HCT116 (cell line): ENCODE measurements at regions not wholly inside any gene's neighbourhood (a gene's known extent, or its start where the extent isn't known, plus 50 kb on each side); places are given as distances from the start of the nearest gene placed in this dataset.

Experiments
- ATAC-seq: fragments of 200-7000 bp; cut with Tn5 transposase; 2 replicates; pipeline ENCODE4 v1.9.1; 2020; ENCODE audit warnings: mild to moderate bottlenecking, moderate library complexity
- BruUV-seq: library from RNA; stranded (reverse); fragments of 400-500 nt; replicated peaks from 2 replicates; lab custom pipeline; 2021; lab: Mats Ljungman, UMichigan
- CTCF ChIA-PET: fragments of 300-600 bp; sonication (Branson Sonifier 250); formaldehyde crosslinking; loops from one replicate; lab custom pipeline; 2021; ENCODE audit warnings: antibody characterized with exemption; lab: Charles Lee
- POLR2A ChIA-PET: fragments of 300-600, 350-600 bp; sonication (Branson Sonifier 250); formaldehyde crosslinking; loops from one replicate; lab custom pipeline; 2021; ENCODE audit warnings: antibody characterized with exemption; lab: Charles Lee
- RAD21 ChIA-PET, 2 experiments: fragments of 300-600 bp; sonication (Branson Sonifier 250); formaldehyde crosslinking; loops; one replicate each; lab custom pipeline; 2023; ENCODE audit warnings: low total read pairs in 2 of 2; ENCODE audit not compliant: uncharacterized antibody in 2 of 2, unreplicated experiment in 2 of 2, low non-redundant PET in 1 of 2; lab: Charles Lee
- DNase-seq: peaks from one replicate; pipeline ENCODE4 v3.0.0-alpha.2; 2010; ENCODE audit warnings: low read depth, low spot score
- H2AFZ ChIP-seq: fragments of 200-600 bp; shearing (Covaris generic), sonication (generic); 2 replicates; pipeline ENCODE4 v1.6.1; 2017; ENCODE audit warnings: low read depth, mixed run types, mixed read lengths, antibody characterized with exemption, low read length; ENCODE audit not compliant: poor library complexity, severe bottlenecking
- H3K27ac ChIP-seq: 2 replicates; pipeline ENCODE4 v1.5.1; 2012; ENCODE audit warnings: low read depth, low read length
- H3K27me3 ChIP-seq: fragments of 200-600 bp; sonication (generic); 2 replicates; pipeline ENCODE4 v1.6.1; 2016; ENCODE audit warnings: mixed run types, low read length, mixed read lengths; ENCODE audit not compliant: insufficient read depth
- H3K36me3 ChIP-seq, 2 experiments: fragments of 200-500 bp in 1 of 2; fragments of 200-600 bp in 1 of 2; sonication (Bioruptor generic) in 1 of 2; sonication (generic) in 1 of 2; 2 replicates each; pipeline versions ENCODE4 v1.5.1 to v1.6.1; 2014 to 2016; ENCODE audit warnings: low read length in 2 of 2, inconsistent platforms in 1 of 2, mixed read lengths in 1 of 2, mixed run types in 1 of 2; ENCODE audit not compliant: insufficient read depth in 2 of 2, control insufficient read depth in 1 of 2
- H3K4me1 ChIP-seq, 2 experiments: fragments of 200-600 bp in 1 of 2; sonication (generic) in 1 of 2; 2 replicates each; pipeline versions ENCODE4 v1.5.1 to v1.6.1; 2012 to 2017; ENCODE audit warnings: low read length in 2 of 2, inconsistent platforms in 1 of 2, mild to moderate bottlenecking in 1 of 2, mixed read lengths in 1 of 2, mixed run types in 1 of 2, moderate library complexity in 1 of 2; ENCODE audit not compliant: insufficient read depth in 2 of 2, control insufficient read depth in 1 of 2
- H3K4me2 ChIP-seq: fragments of 200-600 bp; sonication (generic); 2 replicates; pipeline ENCODE4 v1.6.1; 2017; ENCODE audit warnings: mixed run types, low read length, mixed read lengths
- H3K4me3 ChIP-seq, 2 experiments: fragments of 200-600 bp in 1 of 2; sonication (generic) in 1 of 2; replicated peaks in 1 of 2; 2 replicates each; pipeline ENCODE4 v1.5.1; 2011 to 2016; ENCODE audit warnings: low read length in 2 of 2, control low read depth in 1 of 2, low read depth in 1 of 2, mild to moderate bottlenecking in 1 of 2, mixed read lengths in 1 of 2, mixed run types in 1 of 2
- H3K79me2 ChIP-seq: fragments of 200-600 bp; sonication (generic); 2 replicates; pipeline ENCODE4 v1.6.1; 2017; ENCODE audit warnings: mild to moderate bottlenecking, mixed run types, low read length, moderate library complexity, mixed read lengths; ENCODE audit not compliant: insufficient read depth
- H3K9ac ChIP-seq: fragments of 200-600 bp; sonication (generic); 2 replicates; pipeline ENCODE4 v1.6.1; 2016; ENCODE audit warnings: low read length, mixed read lengths
- H3K9me2 ChIP-seq: fragments of 200-600 bp; sonication (generic), shearing (Covaris generic); 2 replicates; pipeline ENCODE4 v1.6.1; 2017; ENCODE audit warnings: mixed run types, mild to moderate bottlenecking, moderate library complexity; ENCODE audit not compliant: insufficient read depth
- H3K9me3 ChIP-seq, 2 experiments: fragments of 200-500 bp in 1 of 2; fragments of 200-600 bp in 1 of 2; sonication (Bioruptor generic) in 1 of 2; sonication (generic) in 1 of 2; 2 replicates each; pipeline ENCODE4 v1.6.1; 2014 to 2017; ENCODE audit warnings: low read length in 2 of 2, mixed read lengths in 2 of 2, inconsistent platforms in 1 of 2, low read depth in 1 of 2, mild to moderate bottlenecking in 1 of 2, mixed run types in 1 of 2, moderate library complexity in 1 of 2; ENCODE audit not compliant: control insufficient read depth in 1 of 2, insufficient read depth in 1 of 2
- H4K20me1 ChIP-seq: fragments of 200-600 bp; sonication (generic), shearing (Covaris generic); 2 replicates; pipeline ENCODE4 v1.6.1; 2017; ENCODE audit warnings: mixed run types, mild to moderate bottlenecking, moderate library complexity; ENCODE audit not compliant: insufficient read depth
- ATF3 ChIP-seq: IDR thresholded peaks from 2 replicates; pipeline ENCODE4 v1.6.1; 2012
- CBX3 ChIP-seq: IDR thresholded peaks from 2 replicates; pipeline ENCODE4 v1.6.1; 2012; ENCODE audit warnings: low read depth
- EGR1 ChIP-seq: IDR thresholded peaks from 2 replicates; pipeline ENCODE4 v1.6.1; 2012; ENCODE audit warnings: low read depth
- ELF1 ChIP-seq: IDR thresholded peaks from 2 replicates; pipeline ENCODE4 v1.6.1; 2012; ENCODE audit warnings: low read depth, borderline replicate concordance
- FOSL1 ChIP-seq: IDR thresholded peaks from 2 replicates; pipeline ENCODE4 v1.6.1; 2012; ENCODE audit warnings: low read depth
- JUND ChIP-seq: IDR thresholded peaks from 2 replicates; pipeline ENCODE4 v1.6.1; 2012
- POLR2A ChIP-seq: IDR thresholded peaks from 2 replicates; pipeline ENCODE4 v1.7.0; 2011; ENCODE audit warnings: borderline replicate concordance; ENCODE audit not compliant: insufficient read depth, insufficient read length; ENCODE audit errors: extremely low read depth
- POLR2AphosphoS5 ChIP-seq: IDR thresholded peaks from 2 replicates; pipeline ENCODE4 v1.6.1; 2011; ENCODE audit warnings: mild to moderate bottlenecking, low read depth, low read length, moderate library complexity
- REST ChIP-seq: IDR thresholded peaks from 2 replicates; pipeline ENCODE4 v1.6.1; 2012; ENCODE audit warnings: low read depth
- SIN3A ChIP-seq: IDR thresholded peaks from 2 replicates; pipeline ENCODE4 v1.6.1; 2012; ENCODE audit warnings: low read depth
- SP1 ChIP-seq: IDR thresholded peaks from 2 replicates; pipeline ENCODE4 v1.6.1; 2012; ENCODE audit warnings: low read depth
- TCF7L2 ChIP-seq: IDR thresholded peaks from 2 replicates; pipeline ENCODE4 v1.7.0; 2011; ENCODE audit warnings: borderline replicate concordance, inconsistent platforms; ENCODE audit not compliant: insufficient read depth, insufficient read length; ENCODE audit errors: extremely low read depth
- YY1 ChIP-seq: IDR thresholded peaks from 2 replicates; pipeline ENCODE4 v1.6.1; 2011; ENCODE audit warnings: low read length, low read depth, moderate library complexity, mild to moderate bottlenecking; ENCODE audit not compliant: insufficient replicate concordance; ENCODE audit errors: extremely low read depth
- ZBTB33 ChIP-seq: IDR thresholded peaks from 2 replicates; pipeline ENCODE4 v1.6.1; 2011; ENCODE audit warnings: mild to moderate bottlenecking, low read length, moderate library complexity; ENCODE audit not compliant: insufficient replicate concordance; ENCODE audit errors: extremely low read depth
- ZNF274 ChIP-seq: fragments of 200-500 bp; sonication (Bioruptor generic); IDR thresholded peaks from 2 replicates; pipeline ENCODE4 v1.6.1; 2014; ENCODE audit warnings: mild to moderate bottlenecking, low read depth, low read length, inconsistent platforms
- intact Hi-C: fragments of 100-400 bp; cut with micrococcal nuclease; formaldehyde crosslinking; loops from 2 replicates; pipeline ENCODE4 v1.10.0; 2022
- TF ChIP-seq, protein P1 (sequence below), 3 experiments: fragments of 200-600 bp in 1 of 3; sonication (generic) in 1 of 3; IDR thresholded peaks in 2 of 3; conservative IDR thresholded peaks in 1 of 3; 2 replicates each; pipeline ENCODE4 v1.5.1; 2012 to 2017; ENCODE audit warnings: low read depth in 2 of 3, low read length in 2 of 3, antibody characterized with exemption in 1 of 3, borderline replicate concordance in 1 of 3, control low read depth in 1 of 3, mild to moderate bottlenecking in 1 of 3, mixed read lengths in 1 of 3, mixed run types in 1 of 3, moderate library complexity in 1 of 3; ENCODE audit not compliant: insufficient read depth in 1 of 3
- TF ChIP-seq, protein P2 (sequence below): IDR thresholded peaks from 2 replicates; pipeline ENCODE4 v1.6.1; 2012

DNA sequence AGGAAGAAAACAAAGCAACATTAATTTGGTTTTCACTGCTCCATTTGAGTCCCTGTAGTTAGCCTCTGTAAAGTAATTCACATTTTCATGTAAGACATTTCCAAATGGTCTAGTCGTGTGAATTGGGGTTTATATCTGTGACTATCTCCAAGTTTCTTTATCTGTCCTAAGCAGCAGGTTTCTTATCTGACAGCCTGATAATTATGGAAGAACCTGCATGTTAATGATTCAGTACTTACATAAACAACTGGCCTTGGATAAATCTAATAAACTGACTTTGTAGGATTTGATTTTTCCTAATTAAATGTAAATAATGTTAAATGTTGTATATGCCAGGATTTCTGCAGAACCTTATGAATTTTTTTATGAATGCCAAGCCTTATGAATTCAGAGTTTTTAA, 964.9 kb downstream of the NR2F1-AS1 start:
- H3K9ac ChIP-seq, result no peak overlapping the region
- no peaks in the 10 kb centered on the region for H4K20me1 ChIP-seq
- no peaks in the 10 kb centered on the region for H3K36me3 ChIP-seq
- no peak overlapping the region for H3K4me3 ChIP-seq
- no peaks in the 10 kb centered on the region for H3K9me2 ChIP-seq
- no peak overlapping the region for H3K4me2 ChIP-seq
- DNase-seq (no peak), ATAC-seq (no peak)
- peaks cover 0 to 4% of the 10 kb centered on the region in 2 experiments; a peak in 2 of 4 replicates for H3K4me1 ChIP-seq
- H2AFZ ChIP-seq, result no peak overlapping the region
- ChIA-PET POLR2A (no interaction called here), CTCF (no interaction called here), RAD21 (no interaction called here)
- no peaks in the 10 kb centered on the region for H3K9me3 ChIP-seq
- BruUV-seq, result no TSS peak
- H3K79me2 ChIP-seq, result no peaks in the 10 kb centered on the region
- TF ChIP-seq JUND (no peak), TCF7L2 (no peak), SP1 (no peak), YY1 (no peak), EGR1 (no peak), FOSL1 (no peak), SIN3A (no peak), POLR2A (no peak), REST (no peak), ZBTB33 (no peak), ELF1 (no peak), ATF3 (no peak), POLR2AphosphoS5 (no peak), CBX3 (no peak), ZNF274 (no peak)
- TF ChIP-seq, protein P1, sequence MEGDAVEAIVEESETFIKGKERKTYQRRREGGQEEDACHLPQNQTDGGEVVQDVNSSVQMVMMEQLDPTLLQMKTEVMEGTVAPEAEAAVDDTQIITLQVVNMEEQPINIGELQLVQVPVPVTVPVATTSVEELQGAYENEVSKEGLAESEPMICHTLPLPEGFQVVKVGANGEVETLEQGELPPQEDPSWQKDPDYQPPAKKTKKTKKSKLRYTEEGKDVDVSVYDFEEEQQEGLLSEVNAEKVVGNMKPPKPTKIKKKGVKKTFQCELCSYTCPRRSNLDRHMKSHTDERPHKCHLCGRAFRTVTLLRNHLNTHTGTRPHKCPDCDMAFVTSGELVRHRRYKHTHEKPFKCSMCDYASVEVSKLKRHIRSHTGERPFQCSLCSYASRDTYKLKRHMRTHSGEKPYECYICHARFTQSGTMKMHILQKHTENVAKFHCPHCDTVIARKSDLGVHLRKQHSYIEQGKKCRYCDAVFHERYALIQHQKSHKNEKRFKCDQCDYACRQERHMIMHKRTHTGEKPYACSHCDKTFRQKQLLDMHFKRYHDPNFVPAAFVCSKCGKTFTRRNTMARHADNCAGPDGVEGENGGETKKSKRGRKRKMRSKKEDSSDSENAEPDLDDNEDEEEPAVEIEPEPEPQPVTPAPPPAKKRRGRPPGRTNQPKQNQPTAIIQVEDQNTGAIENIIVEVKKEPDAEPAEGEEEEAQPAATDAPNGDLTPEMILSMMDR (IDR thresholded peaks at IDR 0.05 in 2 of 3, conservative IDR thresholded peaks at IDR 0.05 in 1 of 3; ENCODE audit: borderline replicate concordance in 1 of 3, insufficient read depth in 1 of 3, low read depth in 2 of 3, low read length in 2 of 3), result no peak
- TF ChIP-seq, protein P2, sequence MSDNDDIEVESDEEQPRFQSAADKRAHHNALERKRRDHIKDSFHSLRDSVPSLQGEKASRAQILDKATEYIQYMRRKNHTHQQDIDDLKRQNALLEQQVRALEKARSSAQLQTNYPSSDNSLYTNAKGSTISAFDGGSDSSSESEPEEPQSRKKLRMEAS, result no peak
- intact Hi-C loops, result no loop called here
- no peak overlapping the region for H3K27ac ChIP-seq
- no peaks in the 10 kb centered on the region for H3K27me3 ChIP-seq
